UCSD-AML1 (cell line): ENCODE measurements at regions not wholly inside any gene's neighbourhood (a gene's known extent, or its start where the extent isn't known, plus 50 kb on each side); places are given as distances from the start of the nearest gene placed in this dataset.
"Not testable (repeated sequence)": the region's sequence is repeated elsewhere in the genome, so short reads cannot be mapped to it uniquely, and the experiment has no call there.

Experiments
- DNase-seq: peaks from one replicate; lab custom pipeline; 2025; ENCODE audit not compliant: unreplicated experiment; lab: John Stamatoyannopoulos, UW

DNA sequence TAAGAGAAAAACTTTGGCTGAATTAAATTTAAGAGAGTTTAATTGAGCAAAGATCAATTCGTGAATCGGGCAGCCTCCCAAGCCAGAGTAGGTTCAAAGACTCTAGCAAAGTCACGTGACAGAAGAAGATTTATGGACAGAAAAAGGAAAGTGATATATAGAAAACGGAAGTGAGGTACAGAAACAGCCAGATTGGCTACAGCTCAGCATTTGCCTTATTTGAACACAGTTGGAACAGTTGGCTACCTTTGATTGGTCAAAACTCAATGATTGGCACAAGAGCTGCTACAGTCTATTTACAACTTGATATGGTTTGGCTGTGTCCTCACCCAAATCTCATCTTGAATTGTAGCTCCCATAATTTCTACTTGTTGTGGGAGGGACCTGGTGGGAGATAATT, 102.6 kb downstream of the PLG start:
- no peak for DNase-seq

DNA sequence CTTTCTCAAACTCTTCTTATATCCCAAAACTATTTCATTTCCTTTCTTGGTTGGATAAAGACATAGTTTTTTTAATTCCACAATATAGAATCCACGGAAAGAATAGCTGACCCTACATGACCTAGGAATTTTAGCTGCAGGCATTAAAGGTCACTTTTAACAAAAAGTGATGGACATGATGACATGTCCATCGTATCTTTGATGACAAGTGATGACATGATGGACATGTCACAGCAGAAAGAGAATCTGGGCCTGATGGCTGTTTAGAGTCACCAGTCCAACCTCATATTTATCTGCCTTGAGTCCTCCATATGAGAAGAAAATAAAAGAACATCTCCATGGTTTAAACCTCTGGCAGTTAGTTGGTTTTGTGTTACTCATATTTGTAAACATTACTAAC, 106.2 kb downstream of the PLG start:
- DNase-seq = no peak

DNA sequence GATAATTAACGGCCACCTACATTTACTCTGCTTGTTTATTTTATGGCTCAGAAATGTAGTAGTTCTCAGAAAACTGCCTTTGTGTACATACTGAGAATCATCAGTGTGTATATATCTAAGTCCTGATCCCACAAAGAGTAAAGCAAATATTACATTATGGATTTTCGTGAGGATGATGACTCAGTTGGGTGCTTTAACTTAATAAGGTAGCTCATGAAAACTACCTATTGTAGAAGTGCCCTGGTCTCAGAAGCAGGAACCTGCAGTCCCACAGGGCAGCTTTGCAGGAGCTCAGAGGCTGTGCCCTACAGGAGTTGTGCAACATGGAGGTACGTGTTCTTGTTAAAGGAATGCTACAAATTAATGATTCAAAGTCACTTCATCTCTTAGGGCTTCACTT, 108.2 kb downstream of the PLG start:
- DNase-seq = no peak

DNA sequence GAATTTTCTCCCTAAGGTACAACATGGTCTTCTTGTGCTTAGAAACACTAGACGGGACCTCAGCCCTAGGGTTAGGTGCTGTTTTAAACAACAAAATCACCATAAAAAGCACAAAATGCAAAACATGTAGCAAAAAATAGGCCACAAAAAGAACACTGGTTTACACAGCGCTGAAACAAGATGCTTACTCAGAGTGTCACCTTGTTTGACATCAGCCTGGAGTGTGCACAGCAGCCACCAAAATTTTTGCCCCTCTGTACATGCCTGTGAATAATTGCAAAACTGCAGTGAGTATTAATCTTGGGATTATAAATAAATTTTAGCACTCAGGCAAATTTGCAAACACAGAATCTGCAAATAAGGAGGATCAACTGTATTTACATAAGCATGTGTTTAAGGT, 110.1 kb downstream of the PLG start:
- DNase-seq = no peak

DNA sequence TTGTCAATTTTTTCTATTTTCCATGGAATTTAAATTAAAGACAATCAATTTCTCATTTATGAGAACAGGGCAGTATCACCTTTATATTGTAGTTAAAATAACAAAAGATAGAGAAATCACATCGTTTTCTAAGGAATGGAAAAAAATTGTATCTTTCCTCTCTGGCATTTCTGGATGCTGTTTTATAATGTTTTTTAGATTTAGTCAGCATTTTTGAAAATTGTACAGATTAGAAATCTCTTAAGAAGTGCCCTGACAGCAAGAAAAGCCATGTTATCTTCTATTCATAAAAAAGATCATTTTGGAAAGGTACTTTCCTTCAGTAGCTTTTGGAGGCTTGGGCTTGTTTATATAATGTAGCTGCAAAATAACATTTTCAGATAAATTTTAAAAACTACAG, 116.9 kb downstream of the PLG start:
- no peak for DNase-seq

DNA sequence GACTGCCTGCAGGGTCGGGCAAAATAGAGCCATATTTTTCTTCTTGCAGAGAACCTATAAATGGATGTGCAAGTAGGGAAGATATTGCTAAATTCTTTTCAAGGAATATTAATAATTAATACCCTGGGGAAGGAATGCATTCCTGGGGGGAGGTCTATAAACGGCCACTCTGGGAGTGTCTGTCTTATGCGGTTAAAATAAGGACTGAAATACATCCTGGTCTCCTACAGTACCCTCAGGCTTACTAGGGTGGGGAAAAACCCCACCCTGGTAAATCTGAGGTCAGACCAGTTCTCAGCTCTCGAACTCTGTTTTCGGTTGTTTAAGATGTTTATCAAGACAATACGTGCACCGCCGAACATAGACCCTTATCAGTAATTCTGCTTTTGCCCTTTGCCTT, 118.6 kb downstream of the PLG start:
- DNase-seq = not testable (repeated sequence)

DNA sequence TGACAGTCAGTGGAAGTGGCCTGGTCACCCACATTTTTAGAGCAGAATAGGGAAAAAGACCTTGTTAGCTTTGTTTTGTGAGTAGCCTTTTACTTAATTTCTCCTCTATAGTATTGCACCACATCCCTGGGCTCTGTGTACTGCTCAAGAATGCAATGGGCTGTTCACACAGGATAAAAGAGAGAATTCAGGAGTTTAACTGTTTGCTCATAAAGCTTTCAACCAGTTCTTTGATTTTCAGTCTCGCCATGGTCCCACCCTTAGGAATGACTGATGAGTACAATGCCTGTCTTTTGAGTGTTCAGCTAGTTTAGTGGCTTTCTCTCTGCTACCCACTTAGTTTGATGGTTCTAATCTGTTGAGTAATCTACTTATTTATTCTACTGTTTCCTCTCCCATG, 129.7 kb downstream of the PLG start:
- no peak for DNase-seq

DNA sequence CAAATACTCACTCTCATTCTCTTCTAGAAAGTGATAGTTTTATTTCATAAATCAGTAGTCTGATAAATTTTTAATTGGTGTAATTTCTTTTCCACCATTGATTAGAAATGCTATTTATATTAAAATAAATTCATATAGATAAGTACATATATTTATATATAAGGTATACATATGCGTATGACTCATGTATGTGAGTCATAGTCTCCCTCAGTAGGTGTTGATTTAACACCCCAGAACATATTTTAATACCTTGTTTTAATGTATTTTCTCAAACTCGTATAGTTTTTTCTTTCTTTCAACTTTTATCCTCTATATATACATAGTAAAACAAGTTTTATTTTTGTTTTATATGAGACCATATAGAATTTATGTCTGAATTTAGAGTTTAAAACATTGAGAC, 130.4 kb downstream of the PLG start:
- DNase-seq = no peak

DNA sequence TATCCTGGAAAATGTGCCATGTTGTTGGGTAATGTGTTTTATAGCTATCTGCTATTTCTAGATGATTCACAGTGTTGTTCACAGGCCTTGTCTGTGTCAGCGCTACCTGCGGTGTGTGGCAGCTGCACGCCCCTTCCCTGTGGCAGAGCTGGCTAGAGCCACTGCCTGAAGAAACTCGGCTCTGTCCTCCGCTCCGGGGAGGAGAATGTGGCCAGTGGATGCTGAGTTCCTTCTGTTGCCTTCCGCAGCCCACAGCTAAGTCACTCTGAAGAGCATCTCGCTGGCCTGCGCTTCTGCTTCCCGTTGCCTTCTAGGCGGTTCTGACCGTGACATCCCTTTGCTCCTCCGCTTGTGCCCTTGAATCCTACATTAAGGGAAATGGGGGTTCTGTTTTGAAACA, 135.1 kb downstream of the PLG start:
- no peak for DNase-seq

DNA sequence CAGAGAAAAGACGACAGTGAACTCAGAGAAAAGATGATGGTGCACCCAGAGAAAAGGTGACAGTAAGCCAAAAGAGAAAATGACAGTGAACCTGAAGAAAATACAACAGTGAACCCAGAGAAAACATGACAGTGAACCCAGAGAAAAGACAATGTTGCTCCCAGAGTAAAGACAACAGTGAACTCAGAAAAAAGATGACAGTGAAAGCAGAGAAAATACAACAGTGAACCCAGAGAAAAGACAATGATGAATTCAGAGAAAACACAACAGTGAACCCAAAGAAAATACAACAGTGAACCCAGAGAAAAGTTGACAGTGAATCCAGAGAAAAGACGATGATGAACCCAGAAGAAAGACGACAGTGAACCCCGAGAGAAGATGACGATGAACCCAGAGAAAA, 140.5 kb upstream of the MAP3K4 start:
- DNase-seq = no peak

DNA sequence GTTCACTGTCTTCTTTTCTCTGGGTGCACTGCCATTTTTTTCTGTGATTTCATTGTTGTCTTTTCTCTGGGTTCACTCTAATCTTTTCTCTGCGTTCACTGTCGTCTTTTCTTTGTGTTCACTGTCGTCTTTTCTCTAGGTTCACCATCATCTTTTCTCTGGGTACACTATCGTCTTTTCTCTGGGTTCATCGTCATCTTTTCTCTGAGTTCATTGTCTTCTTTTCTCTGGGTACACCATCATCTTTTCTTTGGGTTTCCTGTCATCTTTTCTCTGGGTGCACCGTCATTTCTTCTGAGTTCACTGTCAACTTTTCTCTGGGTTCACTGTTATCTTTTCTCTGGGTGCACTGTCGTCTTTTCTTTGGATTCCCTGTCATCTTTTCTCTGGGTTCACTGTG, 137.6 kb upstream of the MAP3K4 start:
- no peak for DNase-seq

DNA sequence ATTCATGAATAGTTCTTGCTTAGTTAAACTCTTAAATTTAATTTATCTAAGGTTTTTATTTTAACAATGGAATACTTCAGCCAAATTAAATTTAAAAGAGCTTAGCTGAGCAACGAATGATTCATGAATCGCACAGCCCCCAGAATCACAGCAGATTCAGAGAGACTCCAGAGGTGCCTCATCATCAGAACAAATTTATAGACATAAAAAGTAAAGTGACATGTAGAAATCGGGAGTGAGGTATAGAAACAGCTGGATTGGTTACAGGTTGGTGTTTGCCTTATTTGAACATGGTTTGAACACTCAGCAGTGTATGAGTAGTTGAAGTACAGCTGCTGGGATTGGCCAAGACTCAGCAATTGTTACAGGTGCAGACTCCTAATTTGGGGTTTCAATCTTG, 132.7 kb upstream of the MAP3K4 start:
- no peak for DNase-seq

DNA sequence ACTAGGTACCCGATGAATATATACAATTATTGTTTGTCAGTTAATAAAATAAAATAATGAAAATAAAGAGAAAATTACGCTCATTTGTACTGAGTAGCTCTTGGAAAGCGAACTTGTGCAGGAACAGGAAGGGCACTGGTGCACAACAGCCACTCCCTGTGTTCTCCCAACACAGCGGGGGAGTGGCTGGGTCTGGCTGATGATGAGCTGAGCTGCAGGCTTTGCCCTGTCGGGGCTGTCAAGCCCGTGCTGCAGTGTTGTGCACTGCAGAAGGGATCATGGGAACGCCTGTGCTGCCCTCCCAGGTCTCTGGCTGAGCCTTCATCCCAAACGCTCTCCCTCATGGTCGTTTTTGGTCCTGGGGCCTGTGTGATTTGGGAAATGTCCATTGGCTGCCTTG, 131.7 kb upstream of the MAP3K4 start:
- no peak for DNase-seq

DNA sequence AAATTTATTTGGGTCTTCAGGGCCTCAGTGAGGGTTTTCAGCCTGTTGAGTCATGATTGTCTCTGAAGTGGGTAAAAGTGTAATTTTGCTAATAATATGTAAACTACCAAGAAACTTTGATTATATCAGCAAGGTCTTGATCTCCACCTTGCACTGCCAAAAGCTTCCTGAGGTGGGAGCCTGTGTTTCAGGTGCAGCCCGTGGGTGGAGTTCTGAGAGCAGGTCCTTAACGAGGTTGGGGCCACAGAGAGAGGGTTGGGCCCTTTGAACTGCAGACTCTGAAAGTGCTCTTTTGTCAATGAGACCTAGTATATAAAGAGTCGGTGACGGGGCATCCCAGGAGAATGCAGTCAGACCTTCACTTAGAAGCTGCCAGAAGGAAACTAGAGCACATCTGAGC, 129.7 kb upstream of the MAP3K4 start:
- DNase-seq = no peak

DNA sequence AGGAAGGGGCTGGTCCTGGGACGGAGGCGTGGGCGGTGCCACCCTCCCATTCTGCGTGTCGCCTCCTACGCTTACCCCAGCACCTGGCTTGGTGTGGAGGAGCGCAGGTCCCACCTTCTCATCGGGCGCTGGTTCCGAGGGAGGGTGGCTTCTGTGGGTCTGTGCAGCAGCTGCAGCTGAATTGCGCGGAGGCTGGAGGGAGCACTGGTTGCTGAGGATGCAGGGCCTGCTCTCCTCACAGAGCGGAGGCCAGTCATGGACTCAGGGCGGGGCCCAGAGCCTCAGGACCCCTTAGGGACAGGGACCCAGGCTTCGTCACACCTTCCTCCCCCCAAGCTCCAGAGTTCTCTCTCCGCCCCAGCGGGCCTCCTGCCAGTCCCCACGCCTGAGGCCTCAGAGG, 127.8 kb upstream of the MAP3K4 start:
- no peak for DNase-seq

DNA sequence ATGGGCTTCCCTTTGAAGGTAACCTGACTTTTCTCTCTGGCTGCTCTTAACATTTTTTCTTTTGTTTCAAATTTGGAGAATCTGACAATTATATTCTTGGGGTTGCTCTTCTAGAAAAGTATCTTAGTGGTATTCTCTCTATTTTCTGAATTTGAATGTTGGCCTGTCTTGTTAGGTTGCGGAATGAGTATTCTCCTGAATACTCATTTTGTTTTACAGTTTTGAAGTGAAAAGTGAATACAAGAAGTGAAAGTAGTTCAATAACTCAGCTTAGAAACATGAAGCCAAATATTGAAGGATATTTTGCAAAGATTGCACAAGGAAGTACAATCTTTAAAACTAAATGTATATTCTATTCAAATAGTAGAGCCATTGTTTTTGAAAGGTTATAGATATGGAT, 120.2 kb upstream of the MAP3K4 start:
- DNase-seq = no peak

DNA sequence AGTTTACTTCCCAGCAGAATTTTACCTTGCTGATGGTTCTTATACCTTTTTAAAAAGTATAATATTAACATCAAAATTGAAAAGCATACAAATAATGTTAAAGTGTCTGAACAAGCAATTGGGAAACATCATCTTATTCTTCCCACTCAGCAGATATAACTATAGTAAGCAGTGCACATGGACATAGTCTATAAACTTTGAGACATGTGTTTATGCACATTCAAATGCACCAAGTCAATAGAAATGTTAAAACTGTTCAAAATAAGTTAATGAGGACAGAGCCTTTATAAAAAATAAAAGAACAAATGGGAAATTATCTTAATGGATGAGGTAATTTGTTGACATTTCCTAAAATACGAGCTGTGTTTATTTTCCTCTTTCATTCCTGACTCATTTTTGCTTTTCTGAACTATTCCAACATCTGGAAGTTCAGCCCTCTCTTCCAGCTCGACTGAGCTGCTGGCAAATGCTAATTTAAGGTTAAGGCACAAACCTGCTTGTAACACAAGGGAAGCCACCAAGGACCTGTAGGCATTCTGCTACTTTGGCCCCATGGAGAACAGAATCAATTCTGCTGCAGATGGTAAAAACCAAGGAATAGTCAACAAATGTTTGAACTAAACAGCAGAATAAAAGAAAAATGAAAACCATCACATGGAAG, 110.3 kb upstream of the MAP3K4 start:
- no peak for DNase-seq

DNA sequence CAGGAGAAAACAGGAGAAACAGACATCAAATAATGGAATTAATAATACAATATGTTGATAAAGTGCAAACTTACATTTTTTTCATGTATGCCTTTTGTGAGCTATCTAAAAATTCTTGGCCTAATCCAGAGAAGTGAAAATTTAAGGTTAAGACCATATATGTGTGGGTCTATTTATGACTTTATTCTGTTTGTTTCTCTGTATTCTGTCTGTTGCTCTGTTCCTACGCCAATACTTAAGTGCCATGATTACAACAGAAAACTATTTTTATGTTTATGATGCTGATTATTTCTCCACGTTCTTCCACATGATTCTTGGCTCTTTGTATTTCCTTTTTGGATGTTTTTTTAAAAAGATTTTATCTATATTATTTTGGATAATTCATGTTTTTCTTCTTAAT, 109.6 kb upstream of the MAP3K4 start:
- no peak for DNase-seq

DNA sequence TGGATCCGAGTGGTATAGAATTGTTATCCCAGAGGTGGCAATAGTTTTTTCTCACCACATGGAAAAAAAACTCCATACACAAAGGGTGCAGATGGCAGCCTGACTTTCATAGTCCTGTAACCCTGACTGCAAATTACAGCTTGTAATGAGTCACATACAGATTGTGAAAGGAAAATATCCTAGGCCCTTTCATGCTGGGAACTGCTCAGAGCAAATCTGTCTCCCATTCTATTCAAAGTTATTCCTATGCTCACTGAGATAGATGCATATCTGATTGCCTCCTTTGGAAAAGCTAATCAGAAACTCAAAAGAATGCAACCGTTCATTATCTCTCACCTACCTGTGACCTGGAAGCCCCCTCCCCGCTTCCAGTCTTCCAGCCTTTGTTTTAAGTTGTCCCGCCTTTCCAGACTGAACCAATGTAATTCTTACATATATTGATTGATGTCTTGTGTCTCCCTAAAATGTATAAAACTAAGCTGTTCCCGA, 108.7 kb upstream of the MAP3K4 start:
- DNase-seq = no peak

DNA sequence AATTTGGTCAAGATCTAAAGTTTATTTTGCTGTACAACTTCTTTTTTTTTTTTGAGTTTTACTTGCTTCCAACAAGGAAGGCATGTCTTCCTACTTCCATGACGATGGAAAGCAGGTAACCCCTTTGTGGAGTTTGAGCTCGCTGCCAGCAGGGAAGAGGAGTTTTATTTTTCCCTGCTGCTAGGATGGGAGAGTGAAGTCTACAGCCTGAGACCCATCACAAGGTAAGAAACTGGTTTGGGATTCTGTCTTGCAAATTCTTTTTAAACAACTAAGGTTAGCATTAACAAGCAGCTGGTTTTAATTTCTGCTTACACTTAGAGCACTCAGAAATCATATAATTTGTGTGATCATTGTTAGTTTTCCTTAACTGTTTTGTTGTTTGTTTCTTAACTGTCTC, 108.0 kb upstream of the MAP3K4 start:
- no peak for DNase-seq

DNA sequence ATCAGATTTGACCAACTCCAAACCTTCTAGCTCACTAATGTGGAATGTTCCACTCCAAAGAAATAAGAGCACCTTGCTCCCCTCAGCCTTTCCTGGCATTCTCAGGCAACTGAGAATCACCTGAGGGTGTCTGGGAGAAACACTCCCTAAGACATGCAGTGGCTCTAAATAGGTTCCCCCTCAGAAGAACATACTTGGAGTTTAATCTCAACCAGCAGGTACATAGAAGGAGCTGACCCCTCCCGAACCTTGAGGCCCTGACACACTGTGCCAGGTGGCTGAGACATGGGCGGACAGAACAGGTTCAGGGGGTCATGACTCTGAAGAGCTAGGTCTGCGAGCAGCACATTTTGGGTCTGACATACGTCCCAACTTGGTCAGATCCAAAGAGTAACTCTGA, 107.6 kb upstream of the MAP3K4 start:
- DNase-seq = no peak

DNA sequence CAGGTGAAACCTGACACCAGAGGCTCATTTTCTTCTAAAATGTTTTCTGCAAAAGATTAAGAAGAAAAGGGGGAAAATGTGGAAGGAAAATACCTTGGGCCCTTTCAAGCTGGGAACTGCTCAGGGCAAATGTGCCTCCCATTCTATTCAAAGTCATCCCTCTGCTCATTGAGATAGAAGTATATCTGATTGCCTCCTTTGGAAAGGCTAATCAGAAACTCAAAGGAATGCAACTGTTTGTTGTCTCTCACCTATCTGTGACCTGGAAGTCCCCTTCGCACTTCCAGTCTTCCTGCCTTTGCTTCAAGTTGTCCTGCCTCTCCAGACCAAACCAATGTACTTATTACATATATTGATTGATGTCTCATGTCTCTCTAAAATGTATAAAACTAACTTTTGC, 102.4 kb upstream of the MAP3K4 start:
- not testable (repeated sequence) for DNase-seq

DNA sequence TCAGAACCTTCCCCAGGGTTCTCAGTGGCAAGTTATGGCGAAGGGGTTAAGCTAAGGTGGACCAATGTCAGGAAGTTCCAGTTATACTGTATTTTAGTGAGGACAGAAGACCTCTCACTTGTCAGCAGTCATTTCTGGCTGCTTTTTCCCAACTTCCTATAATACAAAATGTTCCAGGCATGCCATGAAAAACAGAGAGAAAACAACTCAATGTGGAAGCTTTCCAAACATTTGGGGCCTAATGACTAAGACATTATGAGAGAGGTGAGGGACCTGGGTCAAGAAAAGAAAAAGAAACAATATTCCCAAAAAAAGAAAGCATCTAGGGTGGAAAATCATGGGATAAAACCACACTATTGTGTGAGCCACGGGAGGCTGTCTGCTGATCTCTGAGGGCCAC, 99.9 kb upstream of the MAP3K4 start:
- DNase-seq = no peak

DNA sequence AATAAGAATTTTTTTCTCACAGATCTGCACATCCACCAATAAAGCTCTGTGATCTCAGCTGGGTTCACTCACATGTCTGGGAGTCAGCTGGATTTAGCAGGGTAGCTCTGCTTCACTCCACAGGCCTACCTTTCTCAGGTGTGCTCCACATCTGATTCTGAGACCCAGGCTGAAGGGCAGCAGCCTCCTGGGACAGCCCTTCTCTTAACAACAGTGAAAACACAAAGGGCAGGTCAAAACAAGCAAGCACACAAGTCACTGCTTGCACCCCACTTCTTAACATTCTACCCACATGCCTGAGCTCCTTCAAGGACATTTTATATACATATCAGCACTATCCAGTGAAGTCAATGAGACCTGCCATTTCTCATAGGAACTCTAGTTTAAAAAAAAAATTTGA, 96.0 kb upstream of the MAP3K4 start:
- no peak for DNase-seq
